IPS DF 4.7 (cell line): ENCODE measurements at regions not wholly inside any gene's neighbourhood (a gene's known extent, or its start where the extent isn't known, plus 50 kb on each side); places are given as distances from the start of the nearest gene placed in this dataset.
"Not testable (repeated sequence)": the region's sequence is repeated elsewhere in the genome, so short reads cannot be mapped to it uniquely, and the experiment has no call there.

Experiments used
- DNase-seq: peaks from one replicate; pipeline ENCODE4 v3.0.0-alpha.2; 2013; ENCODE audit warnings: low spot score; ENCODE audit errors: extremely low read depth

- no peak for DNase-seq
Measured at GRCh38 chr4:120005527-120005926, 61.1 kb downstream of the MAD2L1 start.

- no peak for DNase-seq
Measured at GRCh38 chr4:120005076-120005475, 61.6 kb downstream of the MAD2L1 start.

- DNase-seq: no peak
Measured at GRCh38 chr4:120004054-120004453, 62.6 kb downstream of the MAD2L1 start.

DNA sequence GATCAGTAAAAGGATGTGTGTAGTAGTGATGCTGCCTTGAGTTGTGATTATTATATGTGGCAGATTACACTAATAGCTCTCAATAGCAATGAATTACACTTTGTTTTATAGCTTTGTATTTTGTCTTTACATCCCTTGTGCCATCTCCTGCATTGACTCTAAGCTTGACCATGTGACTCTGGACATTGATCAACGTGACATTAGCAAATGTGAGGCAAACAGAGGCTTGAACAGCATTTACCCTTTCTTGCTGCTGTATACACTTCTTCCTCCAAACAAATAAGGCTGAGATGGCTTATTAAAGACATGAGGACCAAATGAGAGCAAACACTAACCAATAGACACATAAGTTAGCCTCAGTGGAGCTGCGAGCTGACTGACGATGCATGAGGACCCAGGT, 63.5 kb downstream of the MAD2L1 start:
- no peak for DNase-seq

DNA sequence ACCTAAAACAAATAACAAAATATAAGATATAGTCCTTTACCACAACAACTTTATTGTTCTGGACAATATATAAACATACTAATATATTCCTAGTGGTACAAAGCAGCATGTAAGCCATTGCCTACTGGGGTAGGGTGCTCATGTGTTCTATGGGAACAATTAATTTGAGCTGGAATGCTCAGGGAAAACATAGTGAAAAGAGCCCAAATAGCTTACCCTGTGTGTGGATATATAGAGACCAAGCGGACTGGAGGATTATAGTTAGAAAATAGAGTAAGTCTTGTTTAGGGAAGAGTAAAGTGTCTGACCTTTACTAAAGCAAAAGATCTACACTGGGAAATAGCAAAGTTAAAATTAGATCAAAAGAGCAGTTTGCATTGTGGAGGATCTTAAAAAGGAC, 64.8 kb downstream of the MAD2L1 start:
- DNase-seq: no peak

DNA sequence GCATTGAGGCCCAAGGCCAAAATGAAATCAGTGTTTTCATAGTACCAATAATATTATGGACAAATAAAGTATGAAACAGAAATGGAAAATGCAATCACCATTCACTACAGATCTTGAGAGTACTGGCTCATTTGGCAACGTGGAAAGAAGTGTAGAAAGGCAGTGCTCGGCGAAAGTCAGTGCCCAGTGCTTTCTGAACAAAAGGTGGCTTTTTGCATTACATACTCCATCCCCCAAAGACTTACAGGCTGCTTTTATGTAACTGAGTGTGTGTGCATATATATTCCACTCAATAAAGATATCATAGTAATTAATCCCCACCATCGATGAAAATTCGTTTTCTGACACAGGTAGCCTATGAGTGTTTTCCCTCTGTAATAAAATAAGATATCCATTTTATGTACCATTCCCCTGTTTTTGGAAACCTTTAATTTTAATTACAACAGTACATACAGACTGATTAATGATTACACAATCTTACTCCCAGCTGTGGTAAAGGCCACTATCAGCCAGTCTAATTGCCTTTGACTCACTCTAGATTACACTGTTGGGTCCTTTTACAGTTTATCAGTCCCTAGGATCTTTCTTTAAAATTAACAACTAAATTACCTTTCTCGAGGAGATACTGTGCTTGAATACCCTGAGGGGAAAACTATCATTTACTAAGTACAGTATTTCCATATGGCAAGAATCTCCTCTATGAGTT, 65.9 kb downstream of the MAD2L1 start:
- DNase-seq: no peak

DNA sequence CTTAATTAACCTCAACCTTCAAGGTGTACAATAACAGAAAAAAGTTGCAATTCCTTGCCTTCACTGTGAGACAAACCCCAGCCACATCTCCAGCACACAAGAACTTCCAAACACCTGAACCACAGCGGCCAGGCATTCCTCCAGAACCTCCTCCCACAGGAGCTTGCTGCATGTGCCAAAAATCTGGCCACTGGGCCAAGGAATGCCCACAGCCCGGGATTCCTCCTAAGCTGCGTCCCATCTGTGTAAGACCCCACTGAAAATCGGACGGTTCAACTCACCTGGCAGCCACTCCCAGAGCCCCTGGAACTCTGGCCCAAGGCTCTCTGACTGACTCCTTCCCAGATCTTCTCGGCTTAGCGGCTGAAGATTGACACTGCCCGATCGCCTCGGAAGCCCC, 70.6 kb downstream of the MAD2L1 start:
- not testable (repeated sequence) for DNase-seq

GRCh38 chr4:119984996-119985395, 81.7 kb downstream of the MAD2L1 start:
- no peak for DNase-seq

- DNase-seq: no peak
Measured at GRCh38 chr4:119982756-119983155, 83.9 kb downstream of the MAD2L1 start.

- no peak for DNase-seq
Measured at GRCh38 chr4:119980456-119980855, 86.2 kb downstream of the MAD2L1 start.

DNA sequence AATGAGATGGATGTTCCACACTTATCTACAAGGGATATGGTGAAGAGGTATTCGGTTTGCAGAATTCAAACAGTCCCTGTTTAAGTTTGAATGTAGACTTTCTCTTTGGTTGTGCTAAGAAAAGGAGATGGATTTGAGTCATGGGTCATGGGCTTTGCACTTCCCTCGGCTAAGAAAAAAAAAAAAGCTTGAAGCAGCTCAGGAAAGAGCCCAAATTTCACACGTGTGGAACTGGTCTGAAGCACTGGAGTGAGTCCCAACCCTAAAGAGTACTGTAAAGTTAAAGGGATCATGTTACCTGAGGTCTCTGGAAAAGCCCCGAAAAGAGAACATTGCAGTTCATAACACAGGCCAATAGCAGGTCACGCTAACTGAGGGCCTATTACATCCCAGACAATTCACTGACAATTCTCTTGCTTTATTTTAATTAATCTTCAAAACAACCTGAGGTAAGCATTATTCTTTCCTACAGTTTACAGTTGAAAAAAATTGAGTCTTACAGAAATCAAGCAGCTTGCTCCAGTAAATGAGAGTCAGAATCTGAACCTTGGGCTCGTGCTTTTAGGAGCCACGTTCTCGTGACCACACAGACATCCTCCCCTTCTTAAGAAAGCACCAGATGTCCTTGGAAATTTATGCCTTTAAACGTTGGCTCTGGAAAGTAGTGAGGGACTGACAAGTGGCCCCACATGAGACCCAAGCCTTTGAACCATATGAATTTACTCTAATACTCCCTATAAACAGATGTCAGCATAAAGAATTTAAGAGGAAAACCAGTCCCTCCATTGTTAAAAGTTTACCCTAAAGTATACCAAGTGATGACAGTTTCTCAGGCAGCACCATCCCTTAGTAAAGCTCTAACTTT, 89.3 kb downstream of the MAD2L1 start:
- no peak for DNase-seq

- no peak for DNase-seq
Measured at GRCh38 chr4:119971431-119972084, 95.1 kb downstream of the MAD2L1 start.

GRCh38 chr4:119962631-119963030, 104.0 kb downstream of the MAD2L1 start:
- DNase-seq: no peak

- no peak for DNase-seq
Measured at GRCh38 chr4:119958983-119959382, 107.7 kb downstream of the MAD2L1 start.

DNA sequence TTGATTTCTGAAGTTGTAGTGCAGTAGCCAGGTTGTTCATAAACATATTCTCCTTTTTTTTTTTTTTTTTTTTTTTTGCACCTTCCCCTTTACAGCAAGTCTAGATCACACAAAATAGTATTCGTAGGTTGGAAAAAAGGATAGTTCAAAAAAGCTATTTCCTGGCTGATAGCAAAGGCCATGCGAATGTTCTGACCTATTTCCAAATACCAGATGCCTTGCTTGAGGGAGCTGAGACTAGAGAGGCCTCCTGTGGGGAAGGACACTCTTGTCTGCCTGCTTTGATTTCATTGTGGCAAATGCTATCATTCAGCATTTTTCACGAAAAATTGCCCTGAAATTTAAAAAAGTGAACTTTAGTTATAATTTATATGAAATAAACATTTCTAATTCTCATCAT, 111.4 kb downstream of the MAD2L1 start:
- DNase-seq: no peak

GRCh38 chr4:119954487-119954886, 112.2 kb downstream of the MAD2L1 start:
- DNase-seq: not testable (repeated sequence)

GRCh38 chr4:119946359-119946758, 120.3 kb downstream of the MAD2L1 start:
- no peak for DNase-seq

GRCh38 chr4:119942806-119943205, 123.8 kb downstream of the MAD2L1 start:
- no peak for DNase-seq

GRCh38 chr4:119940557-119940956, 126.1 kb downstream of the MAD2L1 start:
- no peak for DNase-seq

DNA sequence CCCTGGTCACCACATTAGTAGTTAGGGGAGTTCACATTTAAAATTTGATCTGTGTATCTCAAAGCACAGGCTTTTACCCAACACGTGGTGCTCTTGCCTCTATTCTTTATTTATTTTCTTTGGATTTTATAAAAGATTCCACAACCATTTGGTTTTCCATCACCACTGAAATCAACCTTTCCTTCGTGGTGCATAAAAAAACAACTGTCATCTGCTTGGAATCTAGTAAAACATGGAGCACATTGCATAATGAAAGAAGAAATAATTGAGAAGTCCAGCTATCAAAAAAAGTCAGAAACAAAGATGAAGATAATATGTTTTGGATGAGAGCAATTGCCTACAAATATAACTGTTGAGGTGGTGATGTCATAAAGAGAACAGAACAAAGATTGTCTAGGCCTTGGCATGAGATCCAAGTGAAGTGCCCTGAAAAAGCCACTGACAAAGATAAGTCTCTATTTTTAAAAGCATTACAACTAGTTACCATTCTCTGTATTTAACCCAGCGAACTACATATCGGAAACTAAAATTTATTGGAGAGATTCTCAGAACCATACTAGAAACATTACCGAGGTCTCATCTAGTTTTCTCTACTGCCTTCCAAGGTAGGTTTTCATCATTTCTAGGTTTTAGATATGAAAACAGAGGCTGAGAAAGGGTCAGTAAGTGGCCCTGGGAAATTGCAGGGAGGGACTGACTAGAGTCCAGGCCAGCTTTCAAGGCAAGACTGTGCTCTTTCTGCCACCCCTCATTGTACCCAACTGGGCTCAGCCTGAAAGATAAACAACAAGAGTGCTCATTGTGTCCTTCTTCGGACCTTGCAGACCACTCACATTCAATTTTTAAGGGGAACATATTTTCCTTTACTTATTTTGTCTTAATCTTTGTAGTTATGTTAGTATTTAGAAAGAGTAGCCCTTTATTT, 127.3 kb downstream of the MAD2L1 start:
- DNase-seq: no peak

DNA sequence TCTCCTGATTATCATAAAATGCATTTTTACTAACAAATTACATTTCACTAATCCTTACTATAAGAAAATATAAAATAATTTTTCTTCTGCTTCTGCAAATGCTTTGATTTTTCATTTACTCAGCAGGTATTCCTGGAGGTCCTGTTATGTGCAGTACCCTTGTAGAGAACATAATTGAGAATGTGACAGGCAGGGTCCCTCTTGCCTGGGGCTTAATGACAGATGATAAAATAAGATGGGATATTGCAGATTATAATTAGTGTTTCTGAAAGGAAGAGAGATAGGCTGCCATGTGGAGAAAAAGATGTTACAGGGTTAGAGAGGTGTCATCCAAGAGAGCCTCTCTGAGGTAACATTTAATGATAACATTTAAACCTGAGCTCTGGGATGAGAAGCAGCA, 128.9 kb downstream of the MAD2L1 start:
- no peak for DNase-seq
